ENCODE measurements at regions not wholly inside any gene's neighbourhood (a gene's known extent, or its start where the extent isn't known, plus 50 kb on each side); places are given as distances from the start of the nearest gene placed in this dataset.

DNA sequence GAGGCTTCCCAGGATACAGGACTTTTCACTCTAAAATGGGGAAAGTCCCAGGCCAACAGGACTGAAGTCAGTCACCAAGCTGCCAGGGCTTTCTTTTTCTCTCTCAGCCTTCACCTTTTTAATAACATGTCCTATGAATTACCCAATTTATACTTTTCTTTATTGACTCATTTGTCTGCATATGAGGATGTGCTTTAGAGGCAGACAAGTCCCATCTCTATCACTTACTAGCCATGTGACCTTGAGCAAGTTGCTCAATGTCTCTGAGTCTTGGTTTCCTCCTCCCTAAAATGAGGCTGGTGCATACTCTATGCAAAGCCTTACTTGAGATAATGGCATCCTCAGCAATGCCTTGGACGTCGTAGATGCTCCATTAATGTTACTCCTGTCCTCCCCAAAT is 98.1 kb upstream of the TMPO start:
- no peak for DNase-seq

GRCh38 chr12:98418357-98419075 is 96.9 kb upstream of the TMPO start:
- no peak for DNase-seq

DNA sequence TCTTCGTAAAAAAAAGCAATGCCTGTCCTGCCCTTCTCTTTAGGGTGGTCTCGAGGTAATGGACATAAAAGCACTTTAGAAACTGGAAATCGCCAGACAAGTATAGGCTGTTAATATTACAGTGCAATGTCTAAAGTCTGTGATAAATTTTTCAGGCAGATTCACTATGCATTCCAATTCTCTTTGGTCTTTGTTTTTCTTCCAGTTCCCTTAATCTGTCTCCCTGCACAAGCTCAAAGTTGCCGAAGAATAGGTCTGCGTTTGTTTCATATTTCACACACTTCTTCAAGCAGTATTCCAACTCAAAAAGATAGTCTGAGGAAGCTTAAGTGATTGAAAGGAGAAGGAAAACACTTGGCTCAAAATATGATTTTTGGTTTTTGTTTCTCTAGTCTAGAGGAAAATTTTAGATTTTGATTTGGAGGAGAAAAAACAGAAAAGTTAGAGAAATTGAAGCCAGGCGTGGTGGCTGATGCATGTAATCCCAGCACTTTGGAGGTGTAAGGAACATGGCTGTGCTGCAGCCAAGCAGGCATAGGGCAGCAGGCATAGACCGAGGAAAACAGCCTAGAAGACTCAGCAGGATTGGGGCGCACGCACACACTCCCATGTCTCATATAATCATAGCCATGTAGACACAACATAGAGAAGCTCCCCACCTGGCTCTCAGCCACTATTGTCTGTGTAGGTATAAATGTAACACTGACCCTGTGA is 96.2 kb upstream of the TMPO start:
- DNase-seq: no peak

GRCh38 chr12:98419795-98420404 is 95.5 kb upstream of the TMPO start:
- no peak for DNase-seq

DNA sequence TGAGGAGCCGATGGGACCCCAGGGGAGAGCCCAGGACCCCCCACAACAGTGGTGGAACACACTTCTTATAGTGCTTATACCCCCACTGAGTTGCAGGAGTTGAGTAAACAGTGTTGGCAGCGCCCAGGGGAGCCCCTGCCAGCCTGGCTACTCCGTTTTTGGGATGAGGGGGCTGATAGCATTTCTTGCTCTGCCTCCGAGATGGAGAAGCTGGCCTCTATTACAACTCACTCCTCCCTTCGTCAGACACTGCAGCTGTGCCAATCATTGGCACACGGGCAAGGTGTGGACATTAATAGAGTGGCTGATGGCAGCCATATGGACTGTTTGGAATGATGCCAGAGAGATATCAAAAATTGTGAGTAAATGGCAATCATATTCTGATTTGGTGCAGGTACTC is 94.9 kb upstream of the TMPO start:
- DNase-seq: no peak

DNA sequence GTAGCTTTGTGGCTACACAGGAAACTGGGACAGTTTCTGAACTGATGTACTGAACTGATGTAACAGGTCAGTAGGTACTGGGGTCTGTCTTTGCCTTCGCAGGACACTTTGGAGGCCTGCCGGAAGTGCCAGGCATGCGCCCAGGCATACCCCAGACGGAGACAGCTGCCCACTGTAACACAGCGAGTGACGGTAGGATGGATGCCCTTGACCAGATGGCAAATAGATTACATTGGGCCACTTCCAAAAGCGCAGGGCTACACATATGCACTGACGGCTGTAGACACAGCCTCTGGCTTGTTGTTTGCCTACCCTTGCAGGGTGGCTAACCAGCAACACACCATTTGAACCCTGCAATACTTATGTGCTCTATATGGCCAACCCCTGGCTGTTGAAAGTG is 94.1 kb upstream of the TMPO start:
- no peak for DNase-seq

GRCh38 chr12:98422359-98422758 is 93.0 kb upstream of the TMPO start:
- no peak for DNase-seq

- DNase-seq: no peak
Observed at GRCh38 chr12:98422812-98423211, 92.6 kb upstream of the TMPO start.

DNA sequence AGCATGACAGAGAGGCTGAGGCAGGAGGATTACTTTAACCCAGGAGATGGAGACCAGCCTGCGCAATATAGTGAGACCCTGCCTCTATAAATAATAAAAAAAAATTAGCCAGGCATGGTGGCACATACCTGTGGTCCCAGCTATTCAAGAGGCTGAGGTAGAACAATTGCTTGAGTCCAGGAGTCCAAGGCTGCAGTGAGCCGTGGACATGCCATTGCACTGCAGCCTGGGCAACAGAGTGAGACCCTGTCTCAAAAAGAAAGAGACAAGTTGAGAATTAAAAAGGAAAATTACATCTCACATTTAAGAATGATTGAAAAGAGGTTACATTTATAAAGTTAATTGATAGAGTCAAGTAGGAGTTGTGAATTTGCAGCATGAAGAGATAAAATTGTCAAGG is 91.4 kb upstream of the TMPO start:
- no peak for DNase-seq

GRCh38 chr12:98424726-98425401 is 90.5 kb upstream of the TMPO start:
- peak; percentile 67 for DNase-seq

GRCh38 chr12:98425859-98426258 is 89.5 kb upstream of the TMPO start:
- DNase-seq: no peak

DNA sequence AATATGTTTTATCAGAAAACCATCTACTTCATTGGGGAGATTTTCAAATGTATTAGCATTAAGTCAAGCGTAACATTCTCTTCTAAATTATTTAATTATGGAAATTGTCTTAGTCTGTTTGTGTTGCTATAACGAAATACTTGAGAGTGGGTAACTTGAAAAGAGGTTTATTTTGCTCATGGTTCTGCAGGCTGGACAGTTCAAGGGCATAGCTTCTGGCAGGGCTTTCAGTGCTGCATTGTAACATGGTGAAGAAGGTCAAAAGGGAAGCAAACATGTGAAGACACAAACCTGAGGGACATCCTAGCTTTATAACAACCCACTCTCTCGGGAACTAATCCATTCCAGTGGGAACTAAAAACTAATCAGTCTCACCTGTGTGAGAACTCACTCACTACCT is 84.3 kb upstream of the TMPO start:
- no peak for DNase-seq

GRCh38 chr12:98437166-98437565 is 78.2 kb upstream of the TMPO start:
- DNase-seq: no peak

- DNase-seq: no peak
Observed at GRCh38 chr12:98437806-98438595, 77.4 kb upstream of the TMPO start.

GRCh38 chr12:98438656-98439230 is 76.6 kb upstream of the TMPO start:
- DNase-seq: no peak

DNA sequence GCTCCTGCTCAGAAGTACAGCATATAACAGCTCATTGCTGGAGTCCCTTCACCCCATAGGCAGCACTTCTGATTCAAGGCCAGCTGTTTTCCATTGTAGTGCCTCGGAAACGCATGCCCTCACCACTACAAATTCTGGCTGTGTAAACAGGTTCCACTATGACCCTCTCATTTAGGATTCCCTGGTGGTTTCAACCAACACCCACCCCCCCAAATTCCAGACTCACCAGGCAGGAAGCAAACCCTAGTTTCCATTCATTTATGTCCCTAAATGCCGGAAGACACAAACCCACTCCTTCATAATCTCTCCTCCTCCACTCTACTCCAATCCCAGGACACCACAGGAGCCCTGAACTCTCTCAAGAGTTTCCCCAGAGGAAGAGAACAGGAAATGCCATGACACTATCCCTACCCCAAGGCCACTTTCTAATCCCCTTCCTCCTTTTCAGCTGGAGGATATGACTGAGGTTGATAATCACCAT is 75.9 kb upstream of the TMPO start:
- no peak for DNase-seq

- DNase-seq: peak; percentile 18
Observed at GRCh38 chr12:98439981-98440581, 75.3 kb upstream of the TMPO start.

GRCh38 chr12:98446060-98446459 is 69.3 kb upstream of the TMPO start:
- DNase-seq: no peak

GRCh38 chr12:98446682-98447081 is 68.7 kb upstream of the TMPO start:
- DNase-seq: no peak

DNA sequence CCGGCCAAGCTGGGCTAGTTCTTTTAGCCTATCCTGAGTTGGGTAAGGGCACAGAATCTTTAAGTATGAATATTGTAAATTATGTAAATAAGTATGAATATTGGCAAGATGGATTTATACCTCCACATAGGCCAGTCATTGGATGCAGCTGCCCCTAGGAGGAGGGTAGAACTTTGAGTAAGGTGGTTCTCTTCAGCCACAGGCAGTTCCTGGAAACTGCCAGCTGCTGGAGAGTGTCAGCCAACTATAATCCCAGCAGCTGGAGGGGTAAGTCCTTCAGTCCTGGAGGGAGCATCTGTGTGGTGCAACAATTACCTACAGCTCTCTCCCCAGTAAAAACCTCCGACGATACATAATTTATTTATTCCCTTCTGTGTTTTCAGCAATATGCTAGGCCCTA is 65.8 kb upstream of the TMPO start:
- DNase-seq: no peak

DNA sequence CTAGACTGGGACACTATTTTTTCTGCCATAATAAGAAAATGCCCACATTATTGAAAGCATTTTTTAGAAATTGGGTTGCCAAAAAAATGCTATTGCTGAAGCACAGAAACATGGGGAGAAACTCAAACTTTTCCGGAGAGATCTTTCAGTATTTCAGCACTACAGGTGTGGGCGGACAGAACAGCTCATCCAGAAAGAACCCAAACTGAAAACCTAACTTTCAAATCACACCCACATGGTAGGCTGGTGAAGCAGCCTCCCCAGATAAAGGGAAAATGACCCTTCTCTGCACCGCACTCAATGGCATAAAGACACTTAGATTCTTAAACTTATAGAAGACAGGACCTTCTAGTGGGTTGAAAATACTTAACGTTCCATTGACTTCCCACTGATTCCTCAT is 62.3 kb upstream of the TMPO start:
- DNase-seq: peak; percentile 40

DNA sequence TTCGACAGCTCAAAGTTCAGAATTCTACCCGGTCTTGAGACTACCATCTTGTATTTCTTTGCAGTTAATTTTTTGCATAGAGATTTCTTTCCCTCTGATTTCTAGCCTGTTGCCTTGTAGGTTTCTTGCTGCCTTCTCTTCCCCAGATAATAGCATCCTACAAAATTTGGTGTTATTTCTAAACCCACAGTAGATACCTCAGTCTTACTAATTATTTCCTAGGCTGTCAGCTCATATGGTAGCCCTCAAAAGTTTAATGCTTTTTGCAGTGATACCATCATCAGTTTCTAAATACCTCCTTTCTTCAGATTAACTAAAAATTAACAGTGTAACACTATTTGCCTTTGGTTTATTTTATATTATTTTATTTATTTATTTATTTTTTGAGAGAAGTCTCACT is 61.9 kb upstream of the TMPO start:
- no peak for DNase-seq
